ENCODE measurements at regions not wholly inside any gene's neighbourhood (a gene's known extent, or its start where the extent isn't known, plus 50 kb on each side); places are given as distances from the start of the nearest gene placed in this dataset.

GRCh38 chr13:110006304-110006703 lies 219.9 kb upstream of the IRS2 start:
- H3K27me3 ChIP-seq (ENCODE audit: control insufficient read depth, insufficient read depth, low read length) = no peaks in the 10 kb centered on the region
- ChIA-PET POLR2A (interaction anchor here (0.5 to 0.6 kb wide), 2 partner anchors 26 to 36 kb away, joined by 5 read pairs; no protein-coding TSS in a partner anchor), CTCF (interaction anchor here (0.6 kb wide), 1 partner anchor 1100 kb away, joined by 3 read pairs; no protein-coding TSS in a partner anchor)
- H3K27ac ChIP-seq (ENCODE audit: low read depth, low read length) = no peak overlapping the region
- TF ChIP-seq CTCF (IDR thresholded peaks at IDR 0.05; ENCODE audit: low read depth, low read length) = no peak
- DNase-seq (ENCODE audit: low read depth, low spot score) = no peak
- H3K9me3 ChIP-seq (ENCODE audit: control insufficient read depth, insufficient read depth, low read length) = no peaks in the 10 kb centered on the region
- no peak overlapping the region for H3K4me3 ChIP-seq (ENCODE audit: low read depth, low read length)

GRCh38 chr13:110005563-110005962 lies 219.2 kb upstream of the IRS2 start:
- POLR2A ChIA-PET = interaction anchor here (0.6 kb wide), 1 partner anchor 27 kb away, joined by 5 read pairs; no protein-coding TSS in a partner anchor
- no peak for TF ChIP-seq CTCF (IDR thresholded peaks at IDR 0.05; ENCODE audit: low read depth, low read length)

GRCh38 chr13:110004814-110005213 lies 218.4 kb upstream of the IRS2 start:
- H3K4me3 ChIP-seq (ENCODE audit: low read depth, low read length) = no peak overlapping the region
- no peaks in the 10 kb centered on the region for H3K9me3 ChIP-seq (ENCODE audit: control insufficient read depth, insufficient read depth, low read length)
- CTCF ChIA-PET = no interaction called here
- no peak for TF ChIP-seq CTCF (IDR thresholded peaks at IDR 0.05; ENCODE audit: low read depth, low read length)
- no peak for DNase-seq (ENCODE audit: low read depth, low spot score)
- no peaks in the 10 kb centered on the region for H3K27me3 ChIP-seq (ENCODE audit: control insufficient read depth, insufficient read depth, low read length)
- POLR2A ChIA-PET = no interaction called here
- H3K27ac ChIP-seq (ENCODE audit: low read depth, low read length) = no peak overlapping the region

More at GRCh38 chr13:110005563-110005962, 219.2 kb upstream of the IRS2 start:
- Histone ChIP-seq H3K27ac (ENCODE audit: low read depth, low read length) (no peak overlapping the region), H3K9me3 (ENCODE audit: control insufficient read depth, insufficient read depth, low read length) (no peaks in the 10 kb centered on the region), H3K27me3 (ENCODE audit: control insufficient read depth, insufficient read depth, low read length) (no peaks in the 10 kb centered on the region), H3K4me3 (ENCODE audit: low read depth, low read length) (no peak overlapping the region)
- CTCF ChIA-PET = no interaction called here
- DNase-seq (ENCODE audit: low read depth, low spot score) = no peak

- CTCF ChIA-PET = no interaction called here
- no peak for TF ChIP-seq CTCF (IDR thresholded peaks at IDR 0.05; ENCODE audit: low read depth, low read length)
- peak; percentile 41 for DNase-seq (ENCODE audit: low read depth, low spot score)
- no peaks in the 10 kb centered on the region for H3K9me3 ChIP-seq (ENCODE audit: control insufficient read depth, insufficient read depth, low read length)
- POLR2A ChIA-PET = interaction anchor here (0.8 kb wide), 1 partner anchor 41 kb away, joined by 3 read pairs; no protein-coding TSS in a partner anchor
- H3K27ac ChIP-seq (ENCODE audit: low read depth, low read length) = peak overlapping the region; percentile 40
- H3K27me3 ChIP-seq (ENCODE audit: control insufficient read depth, insufficient read depth, low read length) = no peaks in the 10 kb centered on the region
- H3K4me3 ChIP-seq (ENCODE audit: low read depth, low read length) = no peak overlapping the region
These were observed 215.4 kb upstream of the IRS2 start for GRCh38 chr13:110001670-110002275.

- no peak overlapping the region for H3K4me3 ChIP-seq (ENCODE audit: low read depth, low read length)
- no peaks in the 10 kb centered on the region for H3K9me3 ChIP-seq (ENCODE audit: control insufficient read depth, insufficient read depth, low read length)
- no peaks in the 10 kb centered on the region for H3K27me3 ChIP-seq (ENCODE audit: control insufficient read depth, insufficient read depth, low read length)
- DNase-seq (ENCODE audit: low read depth, low spot score) = no peak
- no peak for TF ChIP-seq CTCF (IDR thresholded peaks at IDR 0.05; ENCODE audit: low read depth, low read length)
- CTCF ChIA-PET = no interaction called here
- POLR2A ChIA-PET = interaction anchor here (0.8 kb wide), 1 partner anchor 40 kb away, joined by 3 read pairs; no protein-coding TSS in a partner anchor
- H3K27ac ChIP-seq (ENCODE audit: low read depth, low read length) = peak overlapping the region; percentile 42
These were observed 214.4 kb upstream of the IRS2 start for GRCh38 chr13:110000534-110001345.
